ENCODE measurements at regions not wholly inside any gene's neighbourhood (a gene's known extent, or its start where the extent isn't known, plus 50 kb on each side); places are given as distances from the start of the nearest gene placed in this dataset.

- Histone ChIP-seq H2BK20ac (ENCODE audit: low read depth, low read length) (no peak overlapping the region), H2AK9ac (replicated peaks; ENCODE audit: low read depth, low read length, poor library complexity) (no peak overlapping the region), H3K4me1 (ENCODE audit: control insufficient read depth, insufficient read depth, low read length) (no peaks in the 10 kb centered on the region; the same call in 1 of the 2 replicates), H3K9me1 (ENCODE audit: insufficient read depth, low read length) (no peaks in the 10 kb centered on the region), H2BK15ac (ENCODE audit: low read depth, low read length) (no peak overlapping the region), H3K14ac (replicated peaks; ENCODE audit: low read depth, low read length) (no peak overlapping the region), H3K4me2 (ENCODE audit: low read depth, low read length) (no peak overlapping the region), H2AK5ac (ENCODE audit: low read depth, low read length) (no peak overlapping the region), H4K20me1 (ENCODE audit: insufficient read depth, low read length) (no peaks in the 10 kb centered on the region), H4K5ac (ENCODE audit: low read depth, low read length) (no peak overlapping the region), H3K9ac (ENCODE audit: low read depth, low read length) (no peak overlapping the region), H3K4me3 (ENCODE audit: insufficient read depth, low read depth, low read length) (no peak overlapping the region), H3K23ac (ENCODE audit: low read depth, low read length) (no peak overlapping the region), H3K27ac (ENCODE audit: insufficient read depth, low read length) (no peak overlapping the region), H2BK5ac (ENCODE audit: low read depth, low read length, poor library complexity, severe bottlenecking) (no peak overlapping the region), H3K56ac (ENCODE audit: extremely low read depth, insufficient read depth, low read length) (no peak overlapping the region), H4K8ac (ENCODE audit: low read depth in 2 of 2, low read length in 2 of 2) (no peak overlapping the region), H3K18ac (ENCODE audit: low read depth, low read length) (no peak overlapping the region), H3K27me3 (ENCODE audit: control insufficient read depth, insufficient read depth, low read length) (no peaks in the 10 kb centered on the region), H3K79me1 (ENCODE audit: low read depth in 1 of 2, low read length in 2 of 2) (peaks cover 5 to 8% of the 10 kb centered on the region in 2 experiments; a peak in 2 of 4 replicates), H4K91ac (ENCODE audit: insufficient read depth, low read depth, low read length) (no peak overlapping the region), H3K4ac (ENCODE audit: low read depth, low read length) (no peak overlapping the region), H2BK120ac (ENCODE audit: low read depth, low read length) (no peak overlapping the region), H3K36me3 (ENCODE audit: control insufficient read depth, insufficient read depth, low read length) (no peaks in the 10 kb centered on the region; the same call in 1 of the 2 replicates), H2AFZ (replicated peaks; ENCODE audit: low read length, poor library complexity) (no peak overlapping the region), H3K9me3 (ENCODE audit: control insufficient read depth, insufficient read depth, low read length) (no peaks in the 10 kb centered on the region)
- intact Hi-C loops (cut with micrococcal nuclease) (no loop called here), in situ Hi-C loops (cut with MboI; ENCODE audit: low sequenced_read_pairs) (no loop called here), dilution Hi-C loops (cut with HindIII; ENCODE audit: low sequenced_read_pairs, unreplicated experiment) (no loop called here)
- no TSS peak for BruUV-seq (replicated peaks)
- ATAC-seq (ENCODE audit: low read depth) (no peak), DNase-seq (no peak)
- no CpG with 5 or more reads among the region's 7 CpGs for WGBS, 2 experiments (ENCODE audit: extremely low coverage in 2 of 2, insufficient read length in 1 of 2)
- POLR2A ChIA-PET (ENCODE audit: unreplicated experiment), result no interaction called here
- no peak for TF ChIP-seq CEBPB (IDR thresholded peaks at IDR 0.05; ENCODE audit: low read depth, low read length)
- no peak for TF ChIP-seq MXI1 (IDR thresholded peaks at IDR 0.05; ENCODE audit: borderline replicate concordance, low read depth, low read length)
- TF ChIP-seq, protein P1, sequence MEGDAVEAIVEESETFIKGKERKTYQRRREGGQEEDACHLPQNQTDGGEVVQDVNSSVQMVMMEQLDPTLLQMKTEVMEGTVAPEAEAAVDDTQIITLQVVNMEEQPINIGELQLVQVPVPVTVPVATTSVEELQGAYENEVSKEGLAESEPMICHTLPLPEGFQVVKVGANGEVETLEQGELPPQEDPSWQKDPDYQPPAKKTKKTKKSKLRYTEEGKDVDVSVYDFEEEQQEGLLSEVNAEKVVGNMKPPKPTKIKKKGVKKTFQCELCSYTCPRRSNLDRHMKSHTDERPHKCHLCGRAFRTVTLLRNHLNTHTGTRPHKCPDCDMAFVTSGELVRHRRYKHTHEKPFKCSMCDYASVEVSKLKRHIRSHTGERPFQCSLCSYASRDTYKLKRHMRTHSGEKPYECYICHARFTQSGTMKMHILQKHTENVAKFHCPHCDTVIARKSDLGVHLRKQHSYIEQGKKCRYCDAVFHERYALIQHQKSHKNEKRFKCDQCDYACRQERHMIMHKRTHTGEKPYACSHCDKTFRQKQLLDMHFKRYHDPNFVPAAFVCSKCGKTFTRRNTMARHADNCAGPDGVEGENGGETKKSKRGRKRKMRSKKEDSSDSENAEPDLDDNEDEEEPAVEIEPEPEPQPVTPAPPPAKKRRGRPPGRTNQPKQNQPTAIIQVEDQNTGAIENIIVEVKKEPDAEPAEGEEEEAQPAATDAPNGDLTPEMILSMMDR (conservative IDR thresholded peaks at IDR 0.05; ENCODE audit: low read depth, low read length), result no peak
- no peak for TF ChIP-seq BHLHE40 (IDR thresholded peaks at IDR 0.05; ENCODE audit: low read depth, low read length)
- TF ChIP-seq RFX5 (IDR thresholded peaks at IDR 0.05; ENCODE audit: low read depth, low read length), result no peak
- TF ChIP-seq MAZ (IDR thresholded peaks at IDR 0.05; ENCODE audit: borderline replicate concordance, low read depth, low read length), result no peak
- no peak for TF ChIP-seq RCOR1 (IDR thresholded peaks at IDR 0.05; ENCODE audit: insufficient replicate concordance, low read length)
- no peak for TF ChIP-seq MAFK (IDR thresholded peaks at IDR 0.05; ENCODE audit: low read depth, low read length)
- no peak for TF ChIP-seq RAD21 (IDR thresholded peaks at IDR 0.05; ENCODE audit: low read length)
- no peak for TF ChIP-seq CHD1 (IDR thresholded peaks at IDR 0.05; ENCODE audit: low read depth, low read length)
- no peak for TF ChIP-seq USF2 (IDR thresholded peaks at IDR 0.05; ENCODE audit: low read depth, low read length)
- TF ChIP-seq NFE2L2 (IDR thresholded peaks at IDR 0.05; ENCODE audit: low read depth, low read length), result no peak
- no peak for TF ChIP-seq FOS (IDR thresholded peaks at IDR 0.05; ENCODE audit: low read depth, low read length)
- CTCF ChIA-PET, result no interaction called here
Measured at GRCh38 chr12:24447678-24448077, 498.2 kb upstream of the SOX5 start.

Measured in IMR-90 (cell line).